Effector memory CD4-positive, alpha-beta T cell (primary cell): ENCODE measurements at regions not wholly inside any gene's neighbourhood (a gene's known extent, or its start where the extent isn't known, plus 50 kb on each side); places are given as distances from the start of the nearest gene placed in this dataset.

Experiments
- DNase-seq, 3 donors: peaks; one replicate each; pipeline ENCODE4 v3.0.0-alpha.2; 2020
- H3K27ac ChIP-seq: 2 replicates; pipeline ENCODE4 v1.7.0; 2013; ENCODE audit warnings: mild to moderate bottlenecking, low read length, moderate library complexity; ENCODE audit not compliant: insufficient read depth, poor library complexity, severe bottlenecking
- H3K27me3 ChIP-seq: replicated peaks from 2 replicates; pipeline ENCODE4 v1.7.0; 2013; ENCODE audit warnings: mild to moderate bottlenecking, low read length; ENCODE audit not compliant: insufficient read depth, control insufficient read depth, poor library complexity, severe bottlenecking
- H3K36me3 ChIP-seq: 2 replicates; pipeline ENCODE4 v1.7.0; 2013; ENCODE audit warnings: mild to moderate bottlenecking, low read length, moderate library complexity; ENCODE audit not compliant: control insufficient read depth, insufficient read depth
- H3K4me1 ChIP-seq: 2 replicates; pipeline ENCODE4 v1.7.0; 2013; ENCODE audit warnings: low read length, mild to moderate bottlenecking; ENCODE audit not compliant: control insufficient read depth, insufficient read depth, poor library complexity, severe bottlenecking
- H3K4me3 ChIP-seq: 2 replicates; pipeline ENCODE4 v1.7.0; 2013; ENCODE audit warnings: low read length, low read depth, mild to moderate bottlenecking; ENCODE audit not compliant: insufficient read depth, poor library complexity, severe bottlenecking
- H3K9me3 ChIP-seq: 2 replicates; pipeline ENCODE4 v1.7.0; 2013; ENCODE audit warnings: mild to moderate bottlenecking, low read length, moderate library complexity; ENCODE audit not compliant: control insufficient read depth

GRCh38 chr2:12302691-12303090, 414.0 kb upstream of the TRIB2 start:
- Histone ChIP-seq H3K27me3 (no peaks in the 10 kb centered on the region), H3K27ac (no peak overlapping the region), H3K9me3 (no peaks in the 10 kb centered on the region), H3K4me1 (peaks cover 11% of the 10 kb centered on the region), H3K4me3 (no peak overlapping the region), H3K36me3 (no peaks in the 10 kb centered on the region)
- DNase-seq = no peak

GRCh38 chr2:12303181-12304030, 413.3 kb upstream of the TRIB2 start:
- Histone ChIP-seq H3K9me3 (no peaks in the 10 kb centered on the region), H3K27ac (no peak overlapping the region), H3K4me1 (peaks cover 11% of the 10 kb centered on the region), H3K36me3 (no peaks in the 10 kb centered on the region), H3K4me3 (no peak overlapping the region), H3K27me3 (no peaks in the 10 kb centered on the region)
- no peak for DNase-seq

GRCh38 chr2:12304564-12305171, 412.1 kb upstream of the TRIB2 start:
- H3K27ac ChIP-seq = no peak overlapping the region
- no peak for DNase-seq
- H3K9me3 ChIP-seq = no peaks in the 10 kb centered on the region
- H3K4me3 ChIP-seq = no peak overlapping the region
- no peaks in the 10 kb centered on the region for H3K36me3 ChIP-seq
- H3K4me1 ChIP-seq = peaks cover 11% of the 10 kb centered on the region
- H3K27me3 ChIP-seq = no peaks in the 10 kb centered on the region

- Histone ChIP-seq H3K27ac (no peak overlapping the region), H3K27me3 (no peaks in the 10 kb centered on the region), H3K4me1 (peaks cover 11% of the 10 kb centered on the region), H3K9me3 (no peaks in the 10 kb centered on the region), H3K36me3 (no peaks in the 10 kb centered on the region), H3K4me3 (no peak overlapping the region)
- no peak for DNase-seq
Measured at GRCh38 chr2:12305931-12306330, 410.8 kb upstream of the TRIB2 start.

- H3K4me3 ChIP-seq = no peak overlapping the region
- no peaks in the 10 kb centered on the region for H3K4me1 ChIP-seq
- no peaks in the 10 kb centered on the region for H3K9me3 ChIP-seq
- H3K27me3 ChIP-seq = no peaks in the 10 kb centered on the region
- H3K36me3 ChIP-seq = no peaks in the 10 kb centered on the region
- H3K27ac ChIP-seq = no peak overlapping the region
- no peak for DNase-seq
Measured at GRCh38 chr2:12310399-12310798, 406.3 kb upstream of the TRIB2 start.

- Histone ChIP-seq H3K4me1 (no peaks in the 10 kb centered on the region), H3K27ac (no peak overlapping the region), H3K4me3 (no peak overlapping the region), H3K27me3 (no peaks in the 10 kb centered on the region), H3K9me3 (no peaks in the 10 kb centered on the region), H3K36me3 (no peaks in the 10 kb centered on the region)
- DNase-seq = no peak
Measured at GRCh38 chr2:12313445-12314126, 403.1 kb upstream of the TRIB2 start.

GRCh38 chr2:12314127-12314760, 402.5 kb upstream of the TRIB2 start:
- no peaks in the 10 kb centered on the region for H3K4me1 ChIP-seq
- no peak for DNase-seq
- H3K36me3 ChIP-seq = no peaks in the 10 kb centered on the region
- H3K4me3 ChIP-seq = no peak overlapping the region
- no peaks in the 10 kb centered on the region for H3K27me3 ChIP-seq
- no peak overlapping the region for H3K27ac ChIP-seq
- H3K9me3 ChIP-seq = no peaks in the 10 kb centered on the region

- H3K4me1 ChIP-seq = no peaks in the 10 kb centered on the region
- no peak for DNase-seq
- no peak overlapping the region for H3K27ac ChIP-seq
- no peaks in the 10 kb centered on the region for H3K27me3 ChIP-seq
- no peak overlapping the region for H3K4me3 ChIP-seq
- no peaks in the 10 kb centered on the region for H3K36me3 ChIP-seq
- H3K9me3 ChIP-seq = no peaks in the 10 kb centered on the region
Measured at GRCh38 chr2:12315224-12315623, 401.5 kb upstream of the TRIB2 start.

- H3K27me3 ChIP-seq = no peaks in the 10 kb centered on the region
- H3K36me3 ChIP-seq = no peaks in the 10 kb centered on the region
- H3K27ac ChIP-seq = no peak overlapping the region
- H3K4me1 ChIP-seq = no peaks in the 10 kb centered on the region
- H3K4me3 ChIP-seq = no peak overlapping the region
- no peaks in the 10 kb centered on the region for H3K9me3 ChIP-seq
- DNase-seq = no peak
Measured at GRCh38 chr2:12316476-12316875, 400.3 kb upstream of the TRIB2 start.
